Mesodermal cell (in vitro differentiated cells): ENCODE measurements at regions not wholly inside any gene's neighbourhood (a gene's known extent, or its start where the extent isn't known, plus 50 kb on each side); places are given as distances from the start of the nearest gene placed in this dataset.

ENCODE experiments used
- H3K27ac ChIP-seq: 2 replicates; pipeline ENCODE4 v1.7.0; 2013; ENCODE audit warnings: mild to moderate bottlenecking, low read depth, low read length, moderate library complexity; ENCODE audit not compliant: severe bottlenecking
- H3K36me3 ChIP-seq: 2 replicates; pipeline ENCODE4 v1.7.1; 2013; ENCODE audit warnings: mild to moderate bottlenecking, low read length, moderate library complexity; ENCODE audit not compliant: control insufficient read depth, insufficient read depth
- H3K4me1 ChIP-seq: one replicate; pipeline ENCODE4 v1.7.1; 2013; ENCODE audit warnings: mild to moderate bottlenecking, low read length; ENCODE audit not compliant: insufficient read depth, control insufficient read depth, poor library complexity, severe bottlenecking
- H3K4me3 ChIP-seq: 2 replicates; pipeline ENCODE4 v1.7.0; 2013; ENCODE audit warnings: low read length, control low read depth, mild to moderate bottlenecking; ENCODE audit not compliant: insufficient read depth, poor library complexity, severe bottlenecking; ENCODE audit errors: extremely low read depth
- H3K9me3 ChIP-seq: 2 replicates; pipeline ENCODE4 v1.7.1; 2013; ENCODE audit warnings: mild to moderate bottlenecking, low read length, moderate library complexity; ENCODE audit not compliant: control insufficient read depth
- WGBS, 2 experiments: methylation state at CpG; one replicate each; pipeline ENCODE4 v1.1.5; 2013; ENCODE audit warnings: missing lambda C conversion rate in 2 of 2; ENCODE audit not compliant: insufficient coverage in 2 of 2; 5-methylcytosine and 5-hydroxymethylcytosine counted together

DNA sequence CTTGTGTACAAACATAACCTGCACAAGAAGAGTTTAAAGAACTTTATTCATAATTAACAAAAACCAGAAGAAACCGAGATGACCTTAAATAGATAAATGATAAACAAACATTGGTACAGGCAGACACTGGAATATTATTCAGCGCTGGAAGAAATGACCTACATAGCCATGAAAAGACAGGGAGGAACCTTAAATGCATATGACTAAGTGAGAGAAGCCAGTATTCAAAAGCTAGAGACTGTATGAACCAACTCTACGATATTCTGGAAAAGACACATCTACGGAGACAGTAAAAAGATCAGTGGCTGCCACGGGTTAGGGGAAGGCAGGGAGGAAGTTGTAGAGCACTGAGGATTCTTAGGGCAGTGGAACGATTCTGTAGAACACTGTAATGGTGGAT is 333.8 kb upstream of the AKR1E2 start:
- Histone ChIP-seq H3K27ac (no peak overlapping the region), H3K36me3 (no peaks in the 10 kb centered on the region), H3K4me3 (no peak overlapping the region), H3K9me3 (peaks cover 5% of the 10 kb centered on the region), H3K4me1 (no peaks in the 10 kb centered on the region)
- WGBS, 2 experiments: 91 to 98% methylated on average over 5 of the region's 6 CpGs

DNA sequence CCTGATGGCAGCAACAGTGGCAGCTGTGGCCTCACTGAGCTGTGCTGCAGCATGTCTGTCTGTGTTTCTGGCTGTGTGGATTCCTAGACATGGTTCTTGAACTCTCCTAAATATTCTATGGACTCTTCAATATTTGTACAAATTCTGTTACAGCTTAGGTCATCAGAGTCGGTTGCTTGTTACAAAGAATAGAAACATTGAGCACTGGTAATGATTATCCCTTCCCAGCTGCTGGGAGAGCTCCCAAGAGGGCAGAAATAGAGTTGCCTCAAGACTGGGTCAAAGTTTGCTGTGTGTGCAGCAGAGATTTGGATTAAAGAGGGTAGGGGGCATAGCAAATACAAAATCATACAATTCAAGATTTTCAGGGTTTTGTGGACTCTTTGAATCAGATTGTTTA is 337.1 kb upstream of the AKR1E2 start:
- Histone ChIP-seq H3K4me1 (no peaks in the 10 kb centered on the region), H3K27ac (no peak overlapping the region), H3K9me3 (peaks cover 5% of the 10 kb centered on the region), H3K36me3 (no peaks in the 10 kb centered on the region), H3K4me3 (no peak overlapping the region)
- no CpG with 5 or more reads among the region's 1 CpG for WGBS, 2 experiments

DNA sequence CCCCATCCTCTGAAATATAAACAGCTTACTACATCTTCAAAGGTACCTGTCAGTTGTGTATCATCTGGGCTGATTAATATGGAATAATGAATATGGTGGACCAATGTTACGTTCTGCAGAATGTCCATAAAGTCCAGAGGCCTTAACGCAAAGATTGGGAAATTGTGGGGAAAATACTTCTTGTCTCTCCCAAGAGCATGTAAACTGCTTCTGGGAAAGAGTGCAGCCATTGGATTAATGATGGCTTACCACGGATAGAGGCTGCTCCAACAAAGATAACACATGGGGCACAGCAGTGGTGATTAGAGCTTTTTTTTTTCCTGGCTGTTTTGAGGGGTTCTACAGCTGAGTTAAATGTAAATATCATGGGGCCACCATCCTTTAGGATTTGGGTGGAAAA is 340.4 kb upstream of the AKR1E2 start:
- Histone ChIP-seq H3K27ac (no peak overlapping the region), H3K4me1 (no peaks in the 10 kb centered on the region), H3K36me3 (no peaks in the 10 kb centered on the region), H3K4me3 (no peak overlapping the region), H3K9me3 (no peaks in the 10 kb centered on the region)
- WGBS, 2 experiments: 76 to 85% methylated on average over 3 of the region's 3 CpGs

DNA sequence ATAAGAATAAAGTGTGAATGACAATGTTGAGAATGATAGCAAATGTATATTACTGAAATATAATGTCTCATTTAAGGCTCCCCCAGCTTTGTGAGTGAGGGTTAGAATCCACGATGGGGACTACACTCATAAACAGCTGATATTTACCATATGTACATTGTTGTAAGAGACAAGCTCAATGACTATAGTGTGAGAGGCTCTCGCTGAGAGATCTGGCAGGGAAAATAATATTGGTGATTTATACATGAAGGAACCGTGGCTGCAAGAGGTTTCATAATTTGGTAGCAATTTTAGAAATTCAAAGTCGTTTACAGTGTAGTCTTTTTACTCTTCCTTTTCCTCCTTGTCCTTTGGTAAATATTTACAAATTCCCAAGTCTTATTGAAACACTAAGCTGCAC is 342.2 kb upstream of the AKR1E2 start:
- Histone ChIP-seq H3K4me3 (no peak overlapping the region), H3K27ac (no peak overlapping the region), H3K9me3 (no peaks in the 10 kb centered on the region), H3K4me1 (no peaks in the 10 kb centered on the region), H3K36me3 (no peaks in the 10 kb centered on the region)
- WGBS, 2 experiments: 95% methylated on average over 3 of the region's 4 CpGs; no CpG with 5 or more reads in 1 of the 2 experiments

DNA sequence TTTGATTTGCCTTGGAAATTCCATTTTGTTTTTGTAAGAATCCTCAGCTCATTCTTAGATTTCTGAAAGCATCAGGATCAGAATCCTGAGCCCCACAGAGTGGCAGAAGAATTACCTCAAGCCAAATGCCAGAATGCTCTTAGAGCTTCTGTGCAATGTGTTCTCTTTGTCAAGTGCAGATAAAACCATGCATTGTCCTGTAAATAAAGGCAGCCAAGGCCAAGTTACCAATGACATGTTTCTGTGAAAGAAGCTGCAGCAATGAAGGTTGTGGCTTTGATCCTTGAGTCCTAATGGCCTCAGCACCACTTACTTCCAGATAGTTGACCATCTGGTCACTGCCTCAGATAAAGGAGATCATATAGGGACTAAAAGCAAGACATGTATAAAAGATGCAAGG is 343.3 kb upstream of the AKR1E2 start:
- no peaks in the 10 kb centered on the region for H3K36me3 ChIP-seq
- H3K27ac ChIP-seq: no peak overlapping the region
- H3K4me1 ChIP-seq: no peaks in the 10 kb centered on the region
- H3K9me3 ChIP-seq: no peaks in the 10 kb centered on the region
- H3K4me3 ChIP-seq: no peak overlapping the region

DNA sequence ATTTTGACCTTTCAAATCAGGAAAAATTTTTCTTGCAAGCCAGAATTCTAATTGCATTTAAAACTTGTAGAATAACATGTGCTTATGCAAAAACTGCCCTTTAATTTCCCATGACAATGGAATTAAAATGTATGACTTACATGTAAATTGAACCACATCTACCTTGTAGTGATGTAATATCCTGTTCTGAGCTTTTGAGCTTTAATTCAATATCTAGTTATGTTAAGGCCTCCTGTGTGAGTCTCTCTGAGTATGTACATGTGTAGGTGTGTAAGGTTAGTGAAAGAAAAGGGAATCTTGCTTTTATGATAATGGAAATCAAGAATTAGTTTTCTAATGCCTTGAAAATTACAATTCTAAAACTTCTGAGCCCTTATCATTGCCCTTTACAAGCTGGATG is 344.8 kb upstream of the AKR1E2 start:
- Histone ChIP-seq H3K4me1 (no peaks in the 10 kb centered on the region), H3K27ac (no peak overlapping the region), H3K36me3 (no peaks in the 10 kb centered on the region), H3K4me3 (no peak overlapping the region), H3K9me3 (no peaks in the 10 kb centered on the region)

DNA sequence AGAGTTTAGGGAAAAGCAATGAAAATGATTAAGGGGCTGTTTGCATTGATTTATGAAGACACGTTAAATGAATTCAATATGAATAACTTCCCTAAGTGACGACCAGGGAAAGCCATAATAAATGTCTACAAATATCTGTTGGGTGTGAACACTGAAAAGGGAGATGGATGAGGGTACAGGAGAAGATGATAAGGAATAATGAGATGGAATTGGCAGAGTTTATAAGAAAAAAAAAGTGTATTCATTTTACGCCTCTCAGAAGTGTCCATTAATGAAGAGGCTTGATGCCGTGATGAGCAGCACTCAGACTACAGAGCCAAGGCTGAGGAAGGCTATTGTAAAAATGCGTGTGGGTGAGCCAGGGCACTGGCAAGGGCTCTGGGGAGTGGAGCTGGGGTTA is 346.7 kb upstream of the AKR1E2 start:
- Histone ChIP-seq H3K36me3 (no peaks in the 10 kb centered on the region), H3K27ac (no peak overlapping the region), H3K4me1 (peaks cover 5% of the 10 kb centered on the region), H3K4me3 (no peak overlapping the region), H3K9me3 (no peaks in the 10 kb centered on the region)
- WGBS, 2 experiments: 97 to 100% methylated on average over 4 of the region's 5 CpGs

DNA sequence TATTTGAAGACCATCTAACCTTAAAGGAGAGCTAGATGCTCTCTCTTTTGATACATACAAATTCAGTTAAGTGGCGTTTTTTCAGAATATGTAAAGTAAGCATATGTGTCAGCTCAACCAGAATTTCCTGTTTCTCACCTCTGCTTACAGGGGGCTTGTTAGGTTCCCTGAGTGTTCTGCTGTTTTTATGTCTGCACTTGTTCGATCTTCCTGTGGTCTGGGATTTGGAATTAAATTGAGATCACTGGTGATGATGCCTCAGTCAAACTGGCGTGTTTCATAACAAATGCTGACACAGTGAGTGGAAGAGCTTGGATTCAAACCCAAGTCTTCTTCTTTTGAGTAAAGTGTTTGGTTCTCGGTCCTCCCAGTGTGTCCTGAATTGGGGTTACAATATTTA is 348.3 kb upstream of the AKR1E2 start:
- H3K36me3 ChIP-seq: no peaks in the 10 kb centered on the region
- H3K4me3 ChIP-seq: no peak overlapping the region
- H3K9me3 ChIP-seq: no peaks in the 10 kb centered on the region
- H3K27ac ChIP-seq: no peak overlapping the region
- WGBS, 2 experiments: 100% methylated on average over 1 of the region's 4 CpGs
- H3K4me1 ChIP-seq: peaks cover 13% of the 10 kb centered on the region

DNA sequence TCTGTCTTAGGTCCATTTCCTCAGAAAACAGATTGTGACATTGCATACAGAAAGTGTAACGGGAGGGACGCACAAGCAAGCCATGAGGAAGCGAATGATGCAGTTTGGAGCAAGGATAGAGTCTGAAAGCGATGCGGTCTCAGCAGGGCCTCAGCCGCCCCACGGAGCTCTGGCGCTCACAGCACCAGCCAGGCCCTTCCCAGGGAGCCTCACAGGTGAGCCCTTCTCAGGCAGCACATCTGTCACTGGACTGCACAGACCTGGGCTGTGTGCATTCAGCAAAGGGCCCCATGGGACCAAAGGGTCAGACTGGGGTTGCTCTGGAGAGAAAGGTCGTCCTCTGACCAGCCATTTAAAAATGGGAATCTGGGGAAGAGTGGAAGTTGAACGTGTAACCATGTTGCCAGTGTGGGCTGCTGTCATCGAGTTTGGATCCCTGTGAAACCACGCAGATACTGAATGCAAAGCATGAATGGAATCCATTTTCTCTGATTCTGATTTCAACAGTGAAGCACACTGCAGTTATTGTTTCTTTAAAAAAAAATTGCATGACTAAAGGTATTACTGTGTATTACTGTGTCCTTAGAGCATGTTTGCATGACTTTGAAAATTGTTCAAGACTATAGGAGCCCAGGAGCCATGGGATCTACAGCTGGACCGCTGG is 350.0 kb upstream of the AKR1E2 start:
- Histone ChIP-seq H3K27ac (no peak overlapping the region), H3K4me3 (no peak overlapping the region), H3K9me3 (no peaks in the 10 kb centered on the region), H3K36me3 (no peaks in the 10 kb centered on the region), H3K4me1 (peaks cover 13% of the 10 kb centered on the region)
- WGBS, 2 experiments: 90 to 99% methylated on average over 13 of the region's 13 CpGs

DNA sequence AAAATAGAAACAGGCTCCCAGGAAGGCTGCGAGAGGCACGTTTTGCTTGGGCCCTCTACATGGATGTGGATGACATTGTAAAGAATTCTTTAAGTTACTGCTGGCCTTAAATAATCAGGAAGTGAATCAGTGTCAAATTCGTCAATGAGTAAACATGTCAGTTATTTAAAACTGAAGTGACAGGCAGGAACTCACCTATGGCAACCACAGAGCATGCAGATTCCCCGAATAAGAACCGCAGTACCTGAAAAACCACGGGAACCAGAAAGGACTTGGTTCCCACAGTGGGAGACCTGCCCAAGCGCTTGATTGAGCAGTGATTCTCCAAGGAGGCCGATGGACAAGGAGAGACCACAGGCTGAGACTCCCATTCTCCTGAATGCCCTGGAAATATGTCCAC is 351.2 kb upstream of the AKR1E2 start:
- Histone ChIP-seq H3K36me3 (no peaks in the 10 kb centered on the region), H3K9me3 (no peaks in the 10 kb centered on the region), H3K4me3 (no peak overlapping the region), H3K27ac (peak overlapping the region; percentile 31), H3K4me1 (peaks cover 15% of the 10 kb centered on the region)
- 73 to 81% methylated on average over 7 to 8 of the region's 8 CpGs for WGBS, 2 experiments

DNA sequence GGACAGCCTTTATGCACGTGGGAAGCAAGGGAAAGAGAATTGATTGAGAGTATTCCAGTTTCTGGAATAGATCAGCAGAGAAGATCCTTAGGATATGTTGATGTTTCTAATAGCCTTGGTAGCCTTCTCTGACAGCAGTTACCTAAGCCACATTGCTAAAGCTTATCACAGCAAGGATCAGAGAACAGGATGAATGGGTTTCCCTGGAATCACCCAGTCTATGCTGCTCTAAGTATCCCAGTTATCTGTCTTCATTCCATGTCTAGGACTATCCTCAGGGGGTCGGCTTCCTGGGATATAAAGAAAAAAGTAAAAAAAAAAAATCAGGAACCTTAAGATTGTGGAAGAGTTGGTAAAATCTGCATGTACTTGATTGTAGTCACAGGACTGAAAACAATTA is 352.0 kb upstream of the AKR1E2 start:
- H3K9me3 ChIP-seq: no peaks in the 10 kb centered on the region
- peaks cover 20% of the 10 kb centered on the region for H3K4me1 ChIP-seq
- no peak overlapping the region for H3K27ac ChIP-seq
- WGBS, 2 experiments: 84 to 100% methylated on average over 1 to 2 of the region's 2 CpGs
- no peaks in the 10 kb centered on the region for H3K36me3 ChIP-seq
- no peak overlapping the region for H3K4me3 ChIP-seq
